ENCODE measurements at regions not wholly inside any gene's neighbourhood (a gene's known extent, or its start where the extent isn't known, plus 50 kb on each side); places are given as distances from the start of the nearest gene placed in this dataset.

DNA sequence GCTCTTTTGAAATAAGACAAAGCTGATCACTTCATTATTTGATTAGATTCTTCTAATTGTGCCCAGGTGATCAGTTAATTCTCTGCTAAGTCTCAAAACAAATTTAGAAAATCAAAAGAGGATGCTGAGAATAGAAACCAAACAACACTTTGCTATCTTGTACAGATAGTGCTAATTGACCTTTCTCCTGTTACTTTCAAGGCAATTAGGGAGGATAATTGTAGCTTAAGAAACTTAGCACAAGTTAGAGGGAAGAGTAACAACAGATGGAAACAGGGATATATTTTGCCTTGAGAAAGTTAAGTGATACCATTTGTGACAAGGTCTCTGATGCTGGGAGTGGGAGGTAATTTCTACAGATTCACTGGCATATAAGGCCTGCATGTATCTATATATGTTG is 344.8 kb upstream of the GRM7 start:
- no peak overlapping the region for H3K27ac Mint-ChIP-seq
- H3K4me3 Mint-ChIP-seq, result no peak overlapping the region
- Histone ChIP-seq H3K4me3 (ENCODE audit: low read length) (no peak overlapping the region), H3K27ac (ENCODE audit: low read length) (no peak overlapping the region), H3K36me3 (ENCODE audit: control insufficient read depth, insufficient read depth, low read length) (no peaks in the 10 kb centered on the region), H3K27me3 (ENCODE audit: control insufficient read depth, insufficient read depth, low read length) (no peaks in the 10 kb centered on the region), H3K9me3 (ENCODE audit: control insufficient read depth, insufficient read depth, low read length) (no peaks in the 10 kb centered on the region), H3K4me1 (ENCODE audit: control insufficient read depth, insufficient read depth, low read length) (no peaks in the 10 kb centered on the region)
- TF ChIP-seq, protein P1, sequence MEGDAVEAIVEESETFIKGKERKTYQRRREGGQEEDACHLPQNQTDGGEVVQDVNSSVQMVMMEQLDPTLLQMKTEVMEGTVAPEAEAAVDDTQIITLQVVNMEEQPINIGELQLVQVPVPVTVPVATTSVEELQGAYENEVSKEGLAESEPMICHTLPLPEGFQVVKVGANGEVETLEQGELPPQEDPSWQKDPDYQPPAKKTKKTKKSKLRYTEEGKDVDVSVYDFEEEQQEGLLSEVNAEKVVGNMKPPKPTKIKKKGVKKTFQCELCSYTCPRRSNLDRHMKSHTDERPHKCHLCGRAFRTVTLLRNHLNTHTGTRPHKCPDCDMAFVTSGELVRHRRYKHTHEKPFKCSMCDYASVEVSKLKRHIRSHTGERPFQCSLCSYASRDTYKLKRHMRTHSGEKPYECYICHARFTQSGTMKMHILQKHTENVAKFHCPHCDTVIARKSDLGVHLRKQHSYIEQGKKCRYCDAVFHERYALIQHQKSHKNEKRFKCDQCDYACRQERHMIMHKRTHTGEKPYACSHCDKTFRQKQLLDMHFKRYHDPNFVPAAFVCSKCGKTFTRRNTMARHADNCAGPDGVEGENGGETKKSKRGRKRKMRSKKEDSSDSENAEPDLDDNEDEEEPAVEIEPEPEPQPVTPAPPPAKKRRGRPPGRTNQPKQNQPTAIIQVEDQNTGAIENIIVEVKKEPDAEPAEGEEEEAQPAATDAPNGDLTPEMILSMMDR (IDR thresholded peaks at IDR 0.05), result no peak
- intact Hi-C loops (cut with micrococcal nuclease), result no loop called here
- peaks cover 9% of the 10 kb centered on the region for H3K36me3 Mint-ChIP-seq
- ATAC-seq (no peak), DNase-seq (no peak)
- H3K9me3 Mint-ChIP-seq, result peaks cover 13 to 33% of the 10 kb centered on the region in 2 donors
- H3K27me3 Mint-ChIP-seq (ENCODE audit: low read depth in 2 of 2), result no peaks in the 10 kb centered on the region
- no peaks in the 10 kb centered on the region for H3K4me1 Mint-ChIP-seq

DNA sequence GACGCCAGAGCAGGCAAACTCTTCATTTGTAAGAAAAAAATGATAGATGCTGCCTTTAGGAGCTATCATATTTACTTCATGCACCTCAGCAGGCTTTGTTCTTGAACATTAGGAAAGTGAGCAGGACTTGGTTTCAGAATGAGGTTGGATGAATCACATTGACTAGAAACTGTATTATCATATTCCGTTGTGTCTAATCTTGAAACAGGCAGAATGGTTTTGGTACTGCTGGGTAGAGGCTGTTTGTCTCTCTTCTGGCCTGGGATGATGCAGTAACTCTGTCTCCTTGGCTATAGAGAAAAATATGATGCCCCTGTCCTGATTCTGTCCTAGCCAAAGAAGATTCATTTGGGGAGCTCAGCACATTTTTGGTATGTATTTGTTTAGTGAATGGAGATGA is 344.2 kb upstream of the GRM7 start:
- no peak for ATAC-seq
- peaks cover 9% of the 10 kb centered on the region for H3K36me3 Mint-ChIP-seq
- no peaks in the 10 kb centered on the region for H3K4me1 Mint-ChIP-seq

DNA sequence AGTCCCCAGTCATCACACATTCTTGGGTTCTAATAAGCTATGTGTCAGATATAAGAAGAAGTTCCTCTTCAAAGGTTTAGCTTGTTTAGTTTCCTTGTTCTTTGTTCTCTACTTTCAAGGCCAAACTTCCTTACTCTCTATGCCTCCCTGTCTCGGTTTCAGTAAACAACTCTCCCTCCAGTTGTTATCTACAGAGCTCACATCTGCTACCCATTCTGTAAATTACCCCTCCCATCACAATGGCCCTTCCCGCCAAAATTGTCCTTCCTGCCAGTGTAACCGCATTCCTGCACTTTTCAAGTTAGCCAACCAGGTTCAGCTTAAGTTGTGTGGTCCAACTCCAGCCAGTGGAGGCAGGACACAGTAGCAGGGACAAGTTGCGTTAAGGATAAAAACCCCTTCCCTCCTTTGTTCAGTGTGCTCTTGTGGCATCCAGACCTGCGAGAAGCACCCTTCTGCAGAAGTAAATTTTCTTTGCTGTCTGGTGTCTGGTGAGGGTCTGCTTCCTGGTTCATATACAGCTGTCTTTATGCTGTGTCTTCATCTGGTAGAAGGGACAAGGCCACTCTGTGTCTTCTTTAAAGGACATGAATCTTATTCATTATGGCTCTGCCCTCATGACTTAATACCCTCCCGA is 342.1 kb upstream of the GRM7 start:
- Histone ChIP-seq H3K36me3 (ENCODE audit: control insufficient read depth, insufficient read depth, low read length) (no peaks in the 10 kb centered on the region), H3K4me1 (ENCODE audit: control insufficient read depth, insufficient read depth, low read length) (no peaks in the 10 kb centered on the region), H3K4me3 (ENCODE audit: low read length) (no peak overlapping the region), H3K27me3 (ENCODE audit: control insufficient read depth, insufficient read depth, low read length) (no peaks in the 10 kb centered on the region), H3K27ac (ENCODE audit: low read length) (no peak overlapping the region), H3K9me3 (ENCODE audit: control insufficient read depth, insufficient read depth, low read length) (no peaks in the 10 kb centered on the region)
- H3K27ac Mint-ChIP-seq, result no peak overlapping the region
- no peaks in the 10 kb centered on the region for H3K4me1 Mint-ChIP-seq
- 88% methylated on average over 5 of the region's 6 CpGs for WGBS (ENCODE audit: insufficient coverage)
- TF ChIP-seq, protein P1 (IDR thresholded peaks at IDR 0.05), result no peak
- ATAC-seq, result no peak
- peaks cover 13 to 43% of the 10 kb centered on the region in 2 donors for H3K9me3 Mint-ChIP-seq
- no peak for DNase-seq
- H3K36me3 Mint-ChIP-seq, result peaks cover 9% of the 10 kb centered on the region
- no peak overlapping the region for H3K4me3 Mint-ChIP-seq
- intact Hi-C loops (cut with micrococcal nuclease), result no loop called here
- H3K27me3 Mint-ChIP-seq (ENCODE audit: low read depth in 2 of 2), result no peaks in the 10 kb centered on the region

More for the DNA sequence above, 344.2 kb upstream of the GRM7 start:
- no peaks in the 10 kb centered on the region for H3K27me3 Mint-ChIP-seq (ENCODE audit: low read depth in 2 of 2)
- H3K4me3 ChIP-seq (ENCODE audit: low read length), result no peak overlapping the region
- no peak for DNase-seq
- peaks cover 13 to 36% of the 10 kb centered on the region in 2 donors for H3K9me3 Mint-ChIP-seq
- H3K36me3 ChIP-seq (ENCODE audit: control insufficient read depth, insufficient read depth, low read length), result no peaks in the 10 kb centered on the region
- TF ChIP-seq, protein P1 (IDR thresholded peaks at IDR 0.05), result no peak
- no peak overlapping the region for H3K27ac ChIP-seq (ENCODE audit: low read length)
- intact Hi-C loops (cut with micrococcal nuclease), result no loop called here
- no peak overlapping the region for H3K4me3 Mint-ChIP-seq
- no peaks in the 10 kb centered on the region for H3K27me3 ChIP-seq (ENCODE audit: control insufficient read depth, insufficient read depth, low read length)
- H3K27ac Mint-ChIP-seq, result no peak overlapping the region
- no peaks in the 10 kb centered on the region for H3K9me3 ChIP-seq (ENCODE audit: control insufficient read depth, insufficient read depth, low read length)
- 63% methylated on average over 2 of the region's 2 CpGs for WGBS (ENCODE audit: insufficient coverage)
- H3K4me1 ChIP-seq (ENCODE audit: control insufficient read depth, insufficient read depth, low read length), result no peaks in the 10 kb centered on the region

Measured in natural killer cell (primary cell).